Mucosa of descending colon (tissue), 3 donors: ENCODE measurements at regions not wholly inside any gene's neighbourhood (a gene's known extent, or its start where the extent isn't known, plus 50 kb on each side); places are given as distances from the start of the nearest gene placed in this dataset.

Experiments used
- ATAC-seq: fragments of 200-7000 bp; cut with Tn5 transposase; one replicate; pipeline ENCODE4 v1.9.1; 2020; ENCODE audit warnings: mild to moderate bottlenecking, moderate library complexity
- DNase-seq, 3 donors: peaks; one replicate each; pipeline ENCODE4 v3.0.0-alpha.2; 2020
- H3K36me3 ChIP-seq: fragments of 200-600 bp; one replicate; pipeline ENCODE4 v1.8.0; 2021; ENCODE audit warnings: low read depth, mild to moderate bottlenecking
- H3K4me1 ChIP-seq: fragments of 200-600 bp; one replicate; pipeline ENCODE4 v1.8.0; 2021; ENCODE audit warnings: low read depth, mild to moderate bottlenecking
- H3K4me3 ChIP-seq: fragments of 200-600 bp; one replicate; pipeline ENCODE4 v1.8.0; 2021; ENCODE audit warnings: mild to moderate bottlenecking
- H3K9me3 ChIP-seq: fragments of 200-600 bp; one replicate; pipeline ENCODE4 v1.8.0; 2021; ENCODE audit warnings: mild to moderate bottlenecking
- intact Hi-C, 2 donors: fragments of 100-400 bp; cut with DNase I in 1 of 2; cut with micrococcal nuclease in 1 of 2; formaldehyde crosslinking; loops; one replicate each; pipeline versions ENCODE4 v1.11.0 to v1.11.1; 2022; cut with DNase I, micrococcal nuclease
- TF ChIP-seq, protein P1 (sequence below): fragments of 200-600 bp; IDR thresholded peaks from one replicate; pipeline ENCODE4 v1.8.0; 2022; ENCODE audit warnings: antibody characterized with exemption, mild to moderate bottlenecking
- donor health status: DM: no; HTN: no; CAD: no; lungs with moderate emphysema.
- donor health status: DM: no; HTN: no; CAD: no.
- donor health status: DM: no; HTN: yes; CAD: no.

DNA sequence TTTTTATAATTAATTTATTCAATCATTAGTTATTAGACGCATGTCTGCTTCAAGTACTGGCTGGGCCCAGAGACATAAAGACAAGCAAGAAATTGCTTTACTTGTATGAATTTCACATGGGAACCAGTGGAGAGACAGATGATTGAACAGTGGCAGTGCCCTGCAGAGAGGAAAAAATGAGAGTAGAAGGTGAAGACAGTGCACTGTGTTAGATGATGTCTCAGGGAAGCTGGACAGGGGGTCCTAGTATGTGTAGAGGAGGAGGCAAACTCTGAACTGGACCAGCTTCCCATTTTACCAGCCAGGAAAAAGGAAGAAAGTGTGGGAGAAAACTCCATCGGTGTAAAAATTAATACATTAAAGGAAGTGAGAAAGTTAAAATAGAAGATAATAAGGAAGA is 126.0 kb downstream of the BACH1 start:
- Histone ChIP-seq H3K36me3 (no peaks in the 10 kb centered on the region), H3K9me3 (no peaks in the 10 kb centered on the region), H3K4me3 (no peak overlapping the region), H3K4me1 (no peaks in the 10 kb centered on the region)
- no peak for DNase-seq
- intact Hi-C loops, result no loop called here
- ATAC-seq, result no peak
- TF ChIP-seq, protein P1, sequence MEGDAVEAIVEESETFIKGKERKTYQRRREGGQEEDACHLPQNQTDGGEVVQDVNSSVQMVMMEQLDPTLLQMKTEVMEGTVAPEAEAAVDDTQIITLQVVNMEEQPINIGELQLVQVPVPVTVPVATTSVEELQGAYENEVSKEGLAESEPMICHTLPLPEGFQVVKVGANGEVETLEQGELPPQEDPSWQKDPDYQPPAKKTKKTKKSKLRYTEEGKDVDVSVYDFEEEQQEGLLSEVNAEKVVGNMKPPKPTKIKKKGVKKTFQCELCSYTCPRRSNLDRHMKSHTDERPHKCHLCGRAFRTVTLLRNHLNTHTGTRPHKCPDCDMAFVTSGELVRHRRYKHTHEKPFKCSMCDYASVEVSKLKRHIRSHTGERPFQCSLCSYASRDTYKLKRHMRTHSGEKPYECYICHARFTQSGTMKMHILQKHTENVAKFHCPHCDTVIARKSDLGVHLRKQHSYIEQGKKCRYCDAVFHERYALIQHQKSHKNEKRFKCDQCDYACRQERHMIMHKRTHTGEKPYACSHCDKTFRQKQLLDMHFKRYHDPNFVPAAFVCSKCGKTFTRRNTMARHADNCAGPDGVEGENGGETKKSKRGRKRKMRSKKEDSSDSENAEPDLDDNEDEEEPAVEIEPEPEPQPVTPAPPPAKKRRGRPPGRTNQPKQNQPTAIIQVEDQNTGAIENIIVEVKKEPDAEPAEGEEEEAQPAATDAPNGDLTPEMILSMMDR, result no peak

DNA sequence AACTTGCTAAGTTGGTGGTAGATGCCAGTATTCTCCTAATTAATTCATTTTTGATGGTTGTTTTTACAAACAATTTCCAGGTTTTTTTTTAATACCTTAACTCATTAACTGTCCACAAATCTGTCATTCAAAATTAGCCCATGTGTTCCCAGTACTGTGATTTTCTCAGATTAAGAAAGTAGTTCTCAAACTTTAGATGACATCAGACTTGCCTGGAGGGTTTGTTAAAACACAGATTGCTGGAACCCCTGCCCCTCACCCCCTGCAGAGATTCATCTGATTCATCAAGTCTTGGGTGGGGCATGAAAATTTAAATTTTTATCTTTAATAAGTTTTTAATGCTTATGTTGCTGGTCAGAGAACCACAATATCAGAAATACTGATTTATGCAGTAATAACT is 130.5 kb downstream of the BACH1 start:
- TF ChIP-seq, protein P1, result no peak
- no peak for ATAC-seq

DNA sequence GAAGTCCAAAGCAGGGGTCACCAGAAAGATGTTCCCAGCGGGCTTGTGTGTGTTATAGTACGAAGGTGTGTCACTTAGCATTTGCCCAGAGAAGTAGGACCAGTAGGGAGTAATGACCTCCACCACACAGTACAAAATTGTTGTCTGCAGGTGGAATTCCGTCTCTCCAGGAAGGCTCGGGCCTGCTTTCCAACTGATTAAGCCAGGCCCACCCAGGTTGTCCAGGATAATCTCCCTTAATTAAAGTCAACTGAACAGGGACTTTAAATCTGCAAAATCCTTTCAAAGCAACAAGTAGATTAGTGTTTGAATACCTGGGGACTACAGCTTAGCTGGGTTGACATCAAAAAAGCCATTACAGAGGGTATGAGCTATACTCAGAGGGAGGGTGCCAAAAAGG is 131.3 kb downstream of the BACH1 start:
- DNase-seq, result no peak
- TF ChIP-seq, protein P1, result no peak
- Histone ChIP-seq H3K4me1 (no peaks in the 10 kb centered on the region), H3K4me3 (no peak overlapping the region), H3K9me3 (no peaks in the 10 kb centered on the region), H3K36me3 (no peaks in the 10 kb centered on the region)
- intact Hi-C loops, result no loop called here
- ATAC-seq, result no peak

More for the DNA sequence above, 130.5 kb downstream of the BACH1 start:
- H3K36me3 ChIP-seq, result no peaks in the 10 kb centered on the region
- H3K4me3 ChIP-seq, result no peak overlapping the region
- no peak for DNase-seq
- no peaks in the 10 kb centered on the region for H3K4me1 ChIP-seq
- intact Hi-C loops, result no loop called here
- no peaks in the 10 kb centered on the region for H3K9me3 ChIP-seq

DNA sequence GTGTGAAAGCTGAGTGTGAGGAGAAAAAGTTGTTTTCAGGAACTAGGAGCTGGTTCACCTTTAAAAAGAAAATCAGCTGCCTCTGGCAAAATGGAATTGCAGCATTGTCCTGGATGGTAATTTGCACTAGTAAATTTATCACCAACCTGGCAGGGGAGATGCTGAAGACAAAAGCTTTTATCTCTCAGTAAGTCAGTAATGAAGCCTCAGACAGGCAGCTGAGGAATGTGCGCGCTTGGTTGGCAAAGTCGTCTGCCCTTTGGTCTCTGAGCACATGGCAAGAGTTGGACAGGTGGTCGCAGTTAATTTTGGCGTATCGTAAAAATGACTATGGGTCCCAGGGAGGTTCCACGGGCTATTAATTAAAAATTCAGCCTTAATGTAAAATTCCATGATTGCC is 131.9 kb downstream of the BACH1 start:
- DNase-seq, result no peak
- no peak for ATAC-seq
- intact Hi-C loops, result no loop called here
- Histone ChIP-seq H3K4me1 (no peaks in the 10 kb centered on the region), H3K36me3 (no peaks in the 10 kb centered on the region), H3K9me3 (no peaks in the 10 kb centered on the region), H3K4me3 (no peak overlapping the region)
- TF ChIP-seq, protein P1, result no peak

DNA sequence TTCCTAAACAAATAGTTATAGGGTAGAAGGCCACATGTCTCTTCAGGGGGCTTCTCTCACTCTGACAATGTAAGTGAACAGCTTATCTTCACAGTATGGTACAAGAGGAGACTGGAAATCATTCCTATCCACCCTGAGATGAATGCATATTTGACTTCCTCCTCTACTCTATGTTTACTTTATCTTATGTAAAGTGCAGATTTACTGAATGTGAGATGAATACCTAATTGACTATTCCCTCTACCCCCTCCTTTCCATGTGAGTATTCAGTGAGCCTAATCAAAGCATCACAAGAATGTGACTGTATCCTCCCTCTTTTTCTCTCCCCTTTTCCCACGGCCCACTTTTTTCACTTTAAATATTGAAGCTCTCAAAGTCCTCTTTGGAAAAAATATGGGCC is 132.5 kb downstream of the BACH1 start:
- no peak overlapping the region for H3K4me3 ChIP-seq
- H3K4me1 ChIP-seq, result no peaks in the 10 kb centered on the region
- H3K36me3 ChIP-seq, result no peaks in the 10 kb centered on the region
- intact Hi-C loops, result no loop called here
- no peaks in the 10 kb centered on the region for H3K9me3 ChIP-seq
- no peak for ATAC-seq
- DNase-seq, result no peak
- TF ChIP-seq, protein P1, result no peak

DNA sequence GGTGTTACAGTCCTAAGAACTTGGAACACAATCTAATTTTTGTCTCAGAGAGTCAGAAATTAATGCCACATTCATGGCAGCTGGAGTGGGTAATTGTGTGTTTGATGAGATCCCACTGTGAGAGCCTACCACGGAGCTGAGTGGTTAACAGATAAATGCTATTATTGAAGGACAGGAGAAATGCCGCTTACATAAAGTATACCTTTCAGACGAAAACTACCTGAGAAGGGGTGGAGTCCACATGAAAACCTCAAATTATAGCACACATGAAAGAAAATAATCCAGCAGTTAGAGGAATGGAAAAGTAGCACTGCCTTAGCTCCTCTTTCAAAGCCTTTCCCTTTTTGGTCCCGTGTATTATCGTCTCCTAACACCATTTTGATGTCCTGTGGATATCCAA is 133.0 kb downstream of the BACH1 start:
- H3K4me3 ChIP-seq, result no peak overlapping the region
- ATAC-seq (no peak), DNase-seq (no peak)
- no peaks in the 10 kb centered on the region for H3K9me3 ChIP-seq
- H3K4me1 ChIP-seq, result no peaks in the 10 kb centered on the region
- no peaks in the 10 kb centered on the region for H3K36me3 ChIP-seq
- intact Hi-C loops, result no loop called here
- TF ChIP-seq, protein P1, result no peak
